ENCODE measurements at regions not wholly inside any gene's neighbourhood (a gene's known extent, or its start where the extent isn't known, plus 50 kb on each side); places are given as distances from the start of the nearest gene placed in this dataset.

DNA sequence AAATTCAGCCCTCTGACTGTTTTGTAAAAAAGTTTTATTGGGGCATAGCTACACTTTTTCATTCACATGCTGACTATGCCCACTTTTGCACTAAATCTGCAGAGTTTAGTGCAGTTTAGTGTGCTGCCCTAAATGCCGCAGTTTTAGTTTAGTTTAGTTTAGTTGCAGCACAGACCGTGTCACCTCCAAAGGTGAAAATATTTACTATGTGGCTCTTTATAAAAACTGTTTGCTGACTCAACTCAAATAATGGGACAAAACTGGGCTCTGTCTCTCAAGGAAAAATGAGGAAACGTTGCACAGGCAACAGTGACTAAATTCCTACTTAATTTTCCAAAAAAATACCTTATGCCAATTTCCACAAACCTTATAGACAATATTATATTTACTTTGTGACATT lies 314.2 kb downstream of the C4orf33 start:
- Histone ChIP-seq H3K79me2 (ENCODE audit: insufficient read depth, low read length) (no peaks in the 10 kb centered on the region), H3K4me1 (ENCODE audit: control insufficient read depth in 1 of 2, insufficient read depth in 2 of 2, low read length in 2 of 2) (no peaks in the 10 kb centered on the region), H3K4me2 (replicated peaks; ENCODE audit: extremely low read depth, low read length, poor library complexity, severe bottlenecking) (no peak overlapping the region), H3K36me3 (replicated peaks in 1 of 2; ENCODE audit: control insufficient read depth in 1 of 2, insufficient read depth in 2 of 2, low read length in 2 of 2) (no peaks in the 10 kb centered on the region), H4K20me1 (ENCODE audit: insufficient read depth, low read length) (no peaks in the 10 kb centered on the region), H3K9me3 (replicated peaks in 1 of 2; ENCODE audit: control insufficient read depth in 1 of 2, insufficient read depth in 1 of 2, low read length in 2 of 2) (no peaks in the 10 kb centered on the region), H3K27me3 (ENCODE audit: control insufficient read depth in 2 of 2, insufficient read depth in 2 of 2, low read length in 2 of 2) (no peaks in the 10 kb centered on the region), H3K27ac (ENCODE audit: low read depth in 1 of 2, low read length in 2 of 2) (no peak overlapping the region), H3K9ac (ENCODE audit: insufficient read depth, low read length, poor library complexity, severe bottlenecking) (no peak overlapping the region), H3K4me3 (replicated peaks in 1 of 3; ENCODE audit: low read depth in 2 of 3, low read length in 3 of 3) (no peak overlapping the region), H2AFZ (ENCODE audit: insufficient read depth, low read depth, low read length, poor library complexity, severe bottlenecking) (no peak overlapping the region)
- DNase-seq: no peak
- intact Hi-C loops (cut with micrococcal nuclease): no loop called here
- no CpG with 5 or more reads among the region's 3 CpGs for WGBS (ENCODE audit: insufficient coverage)
- TF ChIP-seq, protein P1, sequence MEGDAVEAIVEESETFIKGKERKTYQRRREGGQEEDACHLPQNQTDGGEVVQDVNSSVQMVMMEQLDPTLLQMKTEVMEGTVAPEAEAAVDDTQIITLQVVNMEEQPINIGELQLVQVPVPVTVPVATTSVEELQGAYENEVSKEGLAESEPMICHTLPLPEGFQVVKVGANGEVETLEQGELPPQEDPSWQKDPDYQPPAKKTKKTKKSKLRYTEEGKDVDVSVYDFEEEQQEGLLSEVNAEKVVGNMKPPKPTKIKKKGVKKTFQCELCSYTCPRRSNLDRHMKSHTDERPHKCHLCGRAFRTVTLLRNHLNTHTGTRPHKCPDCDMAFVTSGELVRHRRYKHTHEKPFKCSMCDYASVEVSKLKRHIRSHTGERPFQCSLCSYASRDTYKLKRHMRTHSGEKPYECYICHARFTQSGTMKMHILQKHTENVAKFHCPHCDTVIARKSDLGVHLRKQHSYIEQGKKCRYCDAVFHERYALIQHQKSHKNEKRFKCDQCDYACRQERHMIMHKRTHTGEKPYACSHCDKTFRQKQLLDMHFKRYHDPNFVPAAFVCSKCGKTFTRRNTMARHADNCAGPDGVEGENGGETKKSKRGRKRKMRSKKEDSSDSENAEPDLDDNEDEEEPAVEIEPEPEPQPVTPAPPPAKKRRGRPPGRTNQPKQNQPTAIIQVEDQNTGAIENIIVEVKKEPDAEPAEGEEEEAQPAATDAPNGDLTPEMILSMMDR (IDR thresholded peaks at IDR 0.05): no peak
- H3K9me3 Mint-ChIP-seq: peaks cover 0 to 2% (median 0%) of the 10 kb centered on the region in 7 donors
- H3K36me3 Mint-ChIP-seq: no peaks in the 10 kb centered on the region
- peaks cover 0 to 4% (median 2%) of the 10 kb centered on the region in 3 donors for H3K27me3 Mint-ChIP-seq (ENCODE audit: low read depth in 3 of 3)
- no peak overlapping the region for H3K4me3 Mint-ChIP-seq
- no peaks in the 10 kb centered on the region for H3K4me1 Mint-ChIP-seq
- no peak overlapping the region for H3K27ac Mint-ChIP-seq

DNA sequence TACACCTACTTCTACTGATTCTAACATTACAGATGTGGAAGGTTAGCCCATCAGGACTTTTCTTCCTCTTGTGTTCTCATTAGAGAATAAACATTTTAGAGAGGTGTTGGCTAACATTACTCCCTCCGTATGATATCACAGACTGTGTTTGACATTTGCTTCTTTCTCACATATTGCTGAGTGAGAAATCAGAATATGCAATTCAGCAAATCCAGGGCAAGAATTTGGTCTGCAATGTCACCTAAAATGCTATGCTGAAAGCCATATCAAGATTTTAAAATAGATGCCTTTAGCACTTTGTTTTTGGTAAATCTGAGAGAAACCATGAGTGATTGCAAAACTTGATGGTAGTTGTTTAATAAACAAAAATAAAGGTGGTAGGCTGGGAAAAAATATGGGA lies 319.1 kb downstream of the C4orf33 start:
- peaks cover 0 to 2% (median 0%) of the 10 kb centered on the region in 3 donors for H3K27me3 Mint-ChIP-seq (ENCODE audit: low read depth in 3 of 3)
- no peak overlapping the region for H3K4me2 ChIP-seq (replicated peaks; ENCODE audit: extremely low read depth, low read length, poor library complexity, severe bottlenecking)
- H3K79me2 ChIP-seq (ENCODE audit: insufficient read depth, low read length): no peaks in the 10 kb centered on the region
- H3K27ac ChIP-seq (ENCODE audit: low read depth in 1 of 2, low read length in 2 of 2): no peak overlapping the region
- H3K4me1 ChIP-seq (ENCODE audit: control insufficient read depth in 1 of 2, insufficient read depth in 2 of 2, low read length in 2 of 2): no peaks in the 10 kb centered on the region
- H3K27me3 ChIP-seq (ENCODE audit: control insufficient read depth in 2 of 2, insufficient read depth in 2 of 2, low read length in 2 of 2): no peaks in the 10 kb centered on the region
- intact Hi-C loops (cut with micrococcal nuclease): no loop called here
- H3K4me1 Mint-ChIP-seq: no peaks in the 10 kb centered on the region
- no peak overlapping the region for H3K4me3 Mint-ChIP-seq
- no peak overlapping the region for H3K9ac ChIP-seq (ENCODE audit: insufficient read depth, low read length, poor library complexity, severe bottlenecking)
- H3K9me3 Mint-ChIP-seq: peaks cover 0 to 3% (median 0%) of the 10 kb centered on the region in 7 donors
- no peak for DNase-seq
- no peaks in the 10 kb centered on the region for H3K36me3 ChIP-seq (replicated peaks in 1 of 2; ENCODE audit: control insufficient read depth in 1 of 2, insufficient read depth in 2 of 2, low read length in 2 of 2)
- H4K20me1 ChIP-seq (ENCODE audit: insufficient read depth, low read length): no peaks in the 10 kb centered on the region
- H3K36me3 Mint-ChIP-seq: no peaks in the 10 kb centered on the region
- no peak overlapping the region for H3K27ac Mint-ChIP-seq
- no peak overlapping the region for H2AFZ ChIP-seq (ENCODE audit: insufficient read depth, low read depth, low read length, poor library complexity, severe bottlenecking)
- no CpG with 5 or more reads among the region's 1 CpG for WGBS (ENCODE audit: insufficient coverage)
- H3K9me3 ChIP-seq (replicated peaks in 1 of 2; ENCODE audit: control insufficient read depth in 1 of 2, insufficient read depth in 1 of 2, low read length in 2 of 2): no peaks in the 10 kb centered on the region
- no peak overlapping the region for H3K4me3 ChIP-seq (replicated peaks in 1 of 3; ENCODE audit: low read depth in 2 of 3, low read length in 3 of 3)
- TF ChIP-seq, protein P1 (IDR thresholded peaks at IDR 0.05): no peak
